CD4-positive, alpha-beta memory T cell (primary cell): ENCODE measurements at regions not wholly inside any gene's neighbourhood (a gene's known extent, or its start where the extent isn't known, plus 50 kb on each side); places are given as distances from the start of the nearest gene placed in this dataset.

Experiments used
- CTCF ChIA-PET: fragments of 350-600 bp; sonication (Branson Sonifier 250); formaldehyde crosslinking; loops from one replicate; lab custom pipeline; 2021; ENCODE audit warnings: inconsistent platforms; ENCODE audit not compliant: partially characterized antibody; lab: Charles Lee
- POLR2A ChIA-PET: fragments of 350-600 bp; sonication (Branson Sonifier 250); formaldehyde crosslinking; loops from one replicate; lab custom pipeline; 2021; ENCODE audit not compliant: partially characterized antibody; lab: Charles Lee
- DNase-seq, 5 donors: peaks; one replicate each; pipeline versions ENCODE4 v3.0.0 to v3.0.0-alpha.2; 2020 to 2022; ENCODE audit warnings: mixed read lengths in 1 of 5
- H3K27ac ChIP-seq: one replicate; pipeline ENCODE4 v1.7.0; 2013; ENCODE audit warnings: low read depth, low read length
- H3K27me3 ChIP-seq: 2 replicates; pipeline ENCODE4 v1.7.0; 2013; ENCODE audit warnings: mild to moderate bottlenecking, low read length, moderate library complexity; ENCODE audit not compliant: insufficient read depth
- H3K36me3 ChIP-seq: 2 replicates; pipeline ENCODE4 v1.7.0; 2013; ENCODE audit warnings: mild to moderate bottlenecking, low read length, moderate library complexity; ENCODE audit not compliant: insufficient read depth
- H3K4me1 ChIP-seq: 2 replicates; pipeline ENCODE4 v1.7.0; 2013; ENCODE audit warnings: mild to moderate bottlenecking, low read length, moderate library complexity; ENCODE audit not compliant: insufficient read depth
- H3K4me3 ChIP-seq, 2 donors: one replicate each; pipeline ENCODE4 v1.7.0; 2013; ENCODE audit warnings: low read length in 2 of 2, mild to moderate bottlenecking in 1 of 2
- H3K9me3 ChIP-seq, 2 donors: one replicate each; pipeline ENCODE4 v1.7.0; 2013; ENCODE audit warnings: low read length in 2 of 2, control low read depth in 1 of 2; ENCODE audit not compliant: control insufficient read depth in 1 of 2
- H3K27ac Mint-ChIP-seq, 7 donors: one replicate each; pipeline ENCODE4 v1.8.0; 2020 to 2021; ENCODE audit warnings: mixed read lengths in 7 of 7, mild to moderate bottlenecking in 6 of 7, inconsistent platforms in 3 of 7, moderate library complexity in 3 of 7
- H3K27me3 Mint-ChIP-seq, 2 donors: one replicate each; pipeline ENCODE4 v1.8.0; 2020 to 2021; ENCODE audit warnings: mixed read lengths in 2 of 2
- H3K36me3 Mint-ChIP-seq, 2 donors: one replicate each; pipeline ENCODE4 v1.8.0; 2020 to 2021; ENCODE audit warnings: mixed read lengths in 2 of 2, inconsistent platforms in 1 of 2, mild to moderate bottlenecking in 1 of 2
- H3K4me1 Mint-ChIP-seq, 4 donors: one replicate each; pipeline ENCODE4 v1.8.0; 2020 to 2021; ENCODE audit warnings: mixed read lengths in 4 of 4, mild to moderate bottlenecking in 1 of 4
- H3K4me3 Mint-ChIP-seq, 8 donors: one replicate each; pipeline ENCODE4 v1.8.0; 2020 to 2021; ENCODE audit warnings: mixed read lengths in 8 of 8, mild to moderate bottlenecking in 7 of 8, moderate library complexity in 6 of 8, inconsistent platforms in 3 of 8
- H3K9me3 Mint-ChIP-seq, 8 donors: one replicate each; pipeline ENCODE4 v1.8.0; 2020 to 2021; ENCODE audit warnings: mixed read lengths in 8 of 8, mild to moderate bottlenecking in 5 of 8, inconsistent platforms in 3 of 8, moderate library complexity in 1 of 8
- intact Hi-C: fragments of 100-400 bp; cut with micrococcal nuclease; formaldehyde crosslinking; loops from one replicate; pipeline ENCODE4 v1.15.1; 2023

DNA sequence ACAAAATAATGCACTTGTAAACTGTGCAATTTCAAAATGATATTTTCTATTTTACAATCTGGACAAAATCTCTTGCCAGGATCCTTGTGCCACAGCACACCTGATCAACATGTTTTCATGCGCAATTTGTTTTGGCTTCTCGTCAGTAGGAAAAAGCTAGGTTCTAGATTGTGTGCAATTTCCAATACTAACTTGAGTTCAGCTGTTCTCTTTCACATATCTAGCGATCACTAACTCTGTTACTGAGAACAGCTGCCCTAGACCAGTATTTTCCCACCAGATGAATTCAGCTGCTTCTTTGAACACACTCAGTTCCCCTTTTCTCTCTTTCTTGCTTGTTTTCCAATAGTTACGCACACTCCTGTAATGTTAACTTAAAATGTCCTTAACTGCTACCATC, 131.2 kb downstream of the MAGEB5 start:
- intact Hi-C loops = no loop called here
- CTCF ChIA-PET = no interaction called here
- POLR2A ChIA-PET = no interaction called here
- H3K27ac Mint-ChIP-seq = no peak overlapping the region
- H3K36me3 Mint-ChIP-seq = no peaks in the 10 kb centered on the region
- Histone ChIP-seq H3K4me3 (no peak overlapping the region), H3K9me3 (no peaks in the 10 kb centered on the region), H3K36me3 (no peaks in the 10 kb centered on the region), H3K4me1 (no peaks in the 10 kb centered on the region), H3K27ac (no peak overlapping the region), H3K27me3 (no peaks in the 10 kb centered on the region)
- no peaks in the 10 kb centered on the region for H3K27me3 Mint-ChIP-seq
- H3K4me3 Mint-ChIP-seq = no peak overlapping the region
- peaks cover 0 to 11% (median 0%) of the 10 kb centered on the region in 8 donors for H3K9me3 Mint-ChIP-seq
- no peaks in the 10 kb centered on the region for H3K4me1 Mint-ChIP-seq
- DNase-seq = no peak

DNA sequence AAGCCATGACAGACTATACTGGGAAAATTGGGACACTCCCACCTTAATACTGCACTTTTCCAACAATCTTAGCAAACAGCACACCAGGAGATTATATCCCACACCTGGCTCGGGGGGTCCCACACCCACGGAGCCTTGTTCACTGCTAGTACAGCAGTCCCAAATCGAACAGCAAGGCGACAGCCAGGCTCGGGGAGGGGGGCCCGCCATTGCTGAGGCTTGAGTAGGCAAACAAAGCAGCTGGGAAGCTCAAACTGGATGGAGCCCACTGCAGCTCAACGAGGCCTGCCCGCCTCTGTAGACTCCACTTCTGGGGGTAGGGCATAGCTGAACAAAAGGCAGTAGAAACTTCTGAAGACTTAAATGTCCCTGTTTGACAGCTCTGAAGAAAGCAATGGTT, 118.3 kb downstream of the MAGEB5 start:
- H3K4me1 ChIP-seq = no peaks in the 10 kb centered on the region
- no peaks in the 10 kb centered on the region for H3K4me1 Mint-ChIP-seq
- CTCF ChIA-PET = no interaction called here

GRCh38 chrX:26328608-26329319, 112.8 kb downstream of the MAGEB5 start:
- Histone ChIP-seq H3K27ac (no peak overlapping the region), H3K27me3 (no peaks in the 10 kb centered on the region), H3K36me3 (no peaks in the 10 kb centered on the region), H3K4me1 (no peaks in the 10 kb centered on the region), H3K4me3 (no peak overlapping the region), H3K9me3 (no peaks in the 10 kb centered on the region)
- ChIA-PET CTCF (no interaction called here), POLR2A (no interaction called here)
- no peak for DNase-seq
- no peaks in the 10 kb centered on the region for H3K4me1 Mint-ChIP-seq
- H3K9me3 Mint-ChIP-seq = peaks cover 0 to 11% (median 0%) of the 10 kb centered on the region in 8 donors
- H3K36me3 Mint-ChIP-seq = no peaks in the 10 kb centered on the region
- H3K27ac Mint-ChIP-seq = no peak overlapping the region
- intact Hi-C loops = no loop called here
- H3K27me3 Mint-ChIP-seq = no peaks in the 10 kb centered on the region
- no peak overlapping the region for H3K4me3 Mint-ChIP-seq

More for the DNA sequence above, 118.3 kb downstream of the MAGEB5 start:
- POLR2A ChIA-PET = no interaction called here
- peaks cover 0 to 14% (median 1%) of the 10 kb centered on the region in 8 donors for H3K9me3 Mint-ChIP-seq
- Histone ChIP-seq H3K4me3 (no peak overlapping the region), H3K27me3 (no peaks in the 10 kb centered on the region), H3K36me3 (no peaks in the 10 kb centered on the region), H3K27ac (no peak overlapping the region), H3K9me3 (no peaks in the 10 kb centered on the region)
- no peaks in the 10 kb centered on the region for H3K36me3 Mint-ChIP-seq
- DNase-seq = no peak
- H3K27me3 Mint-ChIP-seq = no peaks in the 10 kb centered on the region
- no peak overlapping the region for H3K4me3 Mint-ChIP-seq
- H3K27ac Mint-ChIP-seq = no peak overlapping the region
- intact Hi-C loops = no loop called here

DNA sequence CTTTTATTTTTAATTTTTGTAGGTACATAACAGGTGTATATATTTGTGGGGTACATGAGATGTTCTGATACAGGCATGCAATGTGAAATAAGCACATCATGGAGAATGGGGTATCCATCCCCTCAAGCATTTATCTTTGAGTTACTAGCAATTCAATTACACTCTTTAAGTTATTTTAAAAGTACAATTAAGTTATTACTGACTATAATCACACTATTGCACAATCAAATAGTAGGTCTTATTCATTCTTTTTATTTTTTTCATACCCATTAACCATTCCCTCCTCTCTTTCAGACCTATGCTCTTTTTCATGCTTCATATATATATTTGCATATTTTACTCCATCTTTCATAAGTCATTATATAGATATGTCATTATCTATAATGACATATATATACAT, 93.3 kb downstream of the MAGEB5 start:
- ChIA-PET POLR2A (no interaction called here), CTCF (no interaction called here)
- Histone ChIP-seq H3K9me3 (no peaks in the 10 kb centered on the region), H3K4me3 (no peak overlapping the region), H3K27me3 (no peaks in the 10 kb centered on the region), H3K36me3 (no peaks in the 10 kb centered on the region), H3K27ac (no peak overlapping the region), H3K4me1 (no peaks in the 10 kb centered on the region)
- Mint-ChIP-seq H3K4me1 (no peaks in the 10 kb centered on the region), H3K27ac (no peak overlapping the region), H3K27me3 (no peaks in the 10 kb centered on the region), H3K36me3 (no peaks in the 10 kb centered on the region), H3K9me3 (peaks cover 0 to 9% (median under 1%) of the 10 kb centered on the region in 8 donors), H3K4me3 (no peak overlapping the region)
- DNase-seq = no peak
- intact Hi-C loops = no loop called here

- H3K9me3 ChIP-seq = no peaks in the 10 kb centered on the region
- H3K4me3 ChIP-seq = no peak overlapping the region
- no peaks in the 10 kb centered on the region for H3K36me3 ChIP-seq
- no peak overlapping the region for H3K27ac ChIP-seq
- no peak overlapping the region for H3K4me3 Mint-ChIP-seq
- CTCF ChIA-PET = no interaction called here
- no peaks in the 10 kb centered on the region for H3K4me1 Mint-ChIP-seq
- DNase-seq = no peak
- intact Hi-C loops = no loop called here
- POLR2A ChIA-PET = no interaction called here
- H3K9me3 Mint-ChIP-seq = peaks cover 0 to 5% (median 3%) of the 10 kb centered on the region in 8 donors
- H3K36me3 Mint-ChIP-seq = no peaks in the 10 kb centered on the region
- no peaks in the 10 kb centered on the region for H3K27me3 Mint-ChIP-seq
- no peaks in the 10 kb centered on the region for H3K27me3 ChIP-seq
- H3K27ac Mint-ChIP-seq = no peak overlapping the region
- no peaks in the 10 kb centered on the region for H3K4me1 ChIP-seq
These were observed 79.5 kb downstream of the MAGEB5 start for GRCh38 chrX:26295425-26295824.

- no peaks in the 10 kb centered on the region for H3K9me3 ChIP-seq
- Mint-ChIP-seq H3K27ac (no peak overlapping the region), H3K36me3 (no peaks in the 10 kb centered on the region), H3K9me3 (peaks cover 0 to 17% (median 6%) of the 10 kb centered on the region in 8 donors), H3K4me1 (no peaks in the 10 kb centered on the region), H3K27me3 (no peaks in the 10 kb centered on the region), H3K4me3 (no peak overlapping the region)
- no peak overlapping the region for H3K4me3 ChIP-seq
- H3K27me3 ChIP-seq = no peaks in the 10 kb centered on the region
- H3K36me3 ChIP-seq = no peaks in the 10 kb centered on the region
- no peaks in the 10 kb centered on the region for H3K4me1 ChIP-seq
- ChIA-PET CTCF (no interaction called here), POLR2A (no interaction called here)
- H3K27ac ChIP-seq = no peak overlapping the region
- DNase-seq = no peak
- intact Hi-C loops = no loop called here
These were observed 70.9 kb downstream of the MAGEB5 start for GRCh38 chrX:26286836-26287235.
